ENCODE measurements at regions not wholly inside any gene's neighbourhood (a gene's known extent, or its start where the extent isn't known, plus 50 kb on each side); places are given as distances from the start of the nearest gene placed in this dataset.

- Histone ChIP-seq H3K4me1 (no peaks in the 10 kb centered on the region), H3K27me3 (no peaks in the 10 kb centered on the region), H3K4me2 (no peak overlapping the region), H3K4me3 (no peak overlapping the region), H3K9me3 (replicated peaks in 1 of 11) (peaks cover 80 to 100% (median 95%) of the 10 kb centered on the region in 11 experiments), H3K36me3 (no peaks in the 10 kb centered on the region), H3K9ac (no peak overlapping the region), H3K27ac (no peak overlapping the region), H4K20me1 (no peaks in the 10 kb centered on the region)
- TF ChIP-seq Cebpa-rat (IDR thresholded peaks at IDR 0.05), result no peak
Measured at GRCh38 chr19:27529158-27529557, 1683.8 kb downstream of the UQCRFS1 start.

DNA sequence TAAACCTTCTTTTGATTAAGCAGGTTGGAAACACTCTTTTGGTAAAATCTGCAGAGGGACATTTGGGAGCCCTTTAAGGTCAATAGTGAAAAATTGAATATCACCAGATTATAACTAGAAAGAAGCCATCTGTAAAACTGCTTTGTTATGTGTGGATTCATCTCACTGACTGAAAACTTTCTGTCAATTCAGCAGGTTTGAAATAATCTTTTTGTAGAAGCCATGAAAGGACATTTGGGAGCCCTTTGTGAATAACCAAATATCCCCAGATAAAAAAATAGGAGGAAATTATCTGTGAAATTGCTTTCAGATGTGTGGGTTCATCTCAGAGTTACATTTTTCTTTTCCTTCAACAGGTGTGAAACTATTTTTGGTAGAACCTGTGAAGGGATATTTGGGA lies 1690.7 kb downstream of the UQCRFS1 start:
- H3K9ac ChIP-seq, result no peak overlapping the region
- H3K27me3 ChIP-seq, result no peaks in the 10 kb centered on the region
- H3K4me2 ChIP-seq, result no peak overlapping the region
- no peaks in the 10 kb centered on the region for H3K4me1 ChIP-seq
- no peak overlapping the region for H3K27ac ChIP-seq
- peaks cover 16 to 51% (median 36%) of the 10 kb centered on the region in 11 experiments; a peak in 20 of 22 replicates for H3K9me3 ChIP-seq (replicated peaks in 1 of 11)
- no peak for TF ChIP-seq Cebpa-rat (IDR thresholded peaks at IDR 0.05)
- H3K4me3 ChIP-seq, result no peak overlapping the region
- H3K36me3 ChIP-seq, result no peaks in the 10 kb centered on the region
- no peaks in the 10 kb centered on the region for H4K20me1 ChIP-seq
